Body of pancreas (tissue), 4 donors: ENCODE measurements at regions not wholly inside any gene's neighbourhood (a gene's known extent, or its start where the extent isn't known, plus 50 kb on each side); places are given as distances from the start of the nearest gene placed in this dataset.

Experiments used
- ATAC-seq: fragments of 150-250 bp; one replicate; pipeline ENCODE4 v1.9.1; 2016
- DNase-seq, 4 donors: peaks; one replicate each; pipeline ENCODE4 v3.0.0-alpha.2; 2019
- H3K27ac ChIP-seq, 4 donors: fragments of 200-600 bp; sonication (generic); 1 replicate in 3 of 4; 2 replicates in 1 of 4; pipeline versions ENCODE4 v1.5.1 to v1.6.1; 2016 to 2019; ENCODE audit warnings: mild to moderate bottlenecking in 1 of 4, mixed read lengths in 1 of 4, moderate library complexity in 1 of 4
- H3K27me3 ChIP-seq, 2 donors: fragments of 200-600 bp; sonication (generic); one replicate each; pipeline ENCODE4 v1.6.0; 2016; ENCODE audit warnings: mild to moderate bottlenecking in 1 of 2
- H3K36me3 ChIP-seq, 2 donors: fragments of 200-600 bp; sonication (generic); replicated peaks in 1 of 2; 2 replicates each; pipeline ENCODE4 v1.5.1; 2016; ENCODE audit warnings: low read depth in 2 of 2; ENCODE audit not compliant: insufficient read depth in 1 of 2
- H3K4me1 ChIP-seq: fragments of 200-600 bp; sonication (generic); one replicate; pipeline ENCODE4 v1.6.0; 2016
- H3K4me3 ChIP-seq, 2 donors: fragments of 200-600 bp; sonication (generic); 1 replicate in 1 of 2; 2 replicates in 1 of 2; pipeline ENCODE4 v1.5.1; 2016 to 2019
- H3K9me3 ChIP-seq, 3 donors: fragments of 200-600 bp; sonication (generic); 1 replicate in 2 of 3; 2 replicates in 1 of 3; pipeline ENCODE4 v1.5.1; 2016
- POLR2A ChIP-seq, 3 donors: fragments of 450-650 bp; IDR thresholded peaks; one replicate each; pipeline ENCODE4 v1.6.1; 2016; ENCODE audit warnings: antibody characterized with exemption in 3 of 3, mild to moderate bottlenecking in 2 of 3
- WGBS, 2 donors: methylation state at CpG; one replicate each; pipeline ENCODE4 v1.1.5; 2017; 5-methylcytosine and 5-hydroxymethylcytosine counted together
- intact Hi-C: fragments of 100-400 bp; cut with DNase I; formaldehyde crosslinking; loops from one replicate; pipeline ENCODE4 v1.15.1; 2023
- TF ChIP-seq, protein P1 (sequence below), 7 experiments: fragments of 450-650 bp in 4 of 7; fragments of 200-600 bp in 3 of 7; sonication (generic) in 3 of 7; IDR thresholded peaks; one replicate each; pipeline ENCODE4 v1.5.1; 2016 to 2019; ENCODE audit warnings: antibody characterized with exemption in 7 of 7

DNA sequence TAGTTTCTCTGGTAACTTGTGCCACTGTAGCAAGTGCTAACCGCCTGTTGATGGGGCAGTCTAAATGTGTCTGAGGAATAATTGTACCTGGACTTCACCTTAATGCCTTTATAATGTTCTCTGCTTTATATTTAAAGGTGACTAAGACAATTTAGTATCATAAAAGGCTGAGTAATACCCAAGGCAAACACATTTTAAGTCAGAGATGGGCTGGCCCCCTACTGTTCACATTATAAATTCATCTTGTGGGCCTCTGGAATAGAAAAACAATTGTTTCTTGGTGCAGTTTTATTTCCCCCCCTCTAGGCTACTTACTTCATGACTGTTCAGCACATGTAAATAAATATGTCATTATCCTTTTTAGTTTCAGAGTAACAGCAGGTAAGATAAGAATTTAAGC lies 559.3 kb upstream of the PIK3C3 start:
- Histone ChIP-seq H3K27me3 (no peaks in the 10 kb centered on the region), H3K36me3 (no peaks in the 10 kb centered on the region), H3K4me3 (no peak overlapping the region), H3K4me1 (peaks cover 5% of the 10 kb centered on the region), H3K9me3 (no peaks in the 10 kb centered on the region), H3K27ac (no peak overlapping the region)
- no peak for ATAC-seq
- TF ChIP-seq, protein P1, sequence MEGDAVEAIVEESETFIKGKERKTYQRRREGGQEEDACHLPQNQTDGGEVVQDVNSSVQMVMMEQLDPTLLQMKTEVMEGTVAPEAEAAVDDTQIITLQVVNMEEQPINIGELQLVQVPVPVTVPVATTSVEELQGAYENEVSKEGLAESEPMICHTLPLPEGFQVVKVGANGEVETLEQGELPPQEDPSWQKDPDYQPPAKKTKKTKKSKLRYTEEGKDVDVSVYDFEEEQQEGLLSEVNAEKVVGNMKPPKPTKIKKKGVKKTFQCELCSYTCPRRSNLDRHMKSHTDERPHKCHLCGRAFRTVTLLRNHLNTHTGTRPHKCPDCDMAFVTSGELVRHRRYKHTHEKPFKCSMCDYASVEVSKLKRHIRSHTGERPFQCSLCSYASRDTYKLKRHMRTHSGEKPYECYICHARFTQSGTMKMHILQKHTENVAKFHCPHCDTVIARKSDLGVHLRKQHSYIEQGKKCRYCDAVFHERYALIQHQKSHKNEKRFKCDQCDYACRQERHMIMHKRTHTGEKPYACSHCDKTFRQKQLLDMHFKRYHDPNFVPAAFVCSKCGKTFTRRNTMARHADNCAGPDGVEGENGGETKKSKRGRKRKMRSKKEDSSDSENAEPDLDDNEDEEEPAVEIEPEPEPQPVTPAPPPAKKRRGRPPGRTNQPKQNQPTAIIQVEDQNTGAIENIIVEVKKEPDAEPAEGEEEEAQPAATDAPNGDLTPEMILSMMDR (IDR thresholded peaks at IDR 0.05) = no peak
- TF ChIP-seq POLR2A (IDR thresholded peaks at IDR 0.05) = no peak
- intact Hi-C loops = no loop called here
- WGBS, 2 donors = 69 to 84% methylated on average over 1 of the region's 1 CpG
- no peak for DNase-seq

DNA sequence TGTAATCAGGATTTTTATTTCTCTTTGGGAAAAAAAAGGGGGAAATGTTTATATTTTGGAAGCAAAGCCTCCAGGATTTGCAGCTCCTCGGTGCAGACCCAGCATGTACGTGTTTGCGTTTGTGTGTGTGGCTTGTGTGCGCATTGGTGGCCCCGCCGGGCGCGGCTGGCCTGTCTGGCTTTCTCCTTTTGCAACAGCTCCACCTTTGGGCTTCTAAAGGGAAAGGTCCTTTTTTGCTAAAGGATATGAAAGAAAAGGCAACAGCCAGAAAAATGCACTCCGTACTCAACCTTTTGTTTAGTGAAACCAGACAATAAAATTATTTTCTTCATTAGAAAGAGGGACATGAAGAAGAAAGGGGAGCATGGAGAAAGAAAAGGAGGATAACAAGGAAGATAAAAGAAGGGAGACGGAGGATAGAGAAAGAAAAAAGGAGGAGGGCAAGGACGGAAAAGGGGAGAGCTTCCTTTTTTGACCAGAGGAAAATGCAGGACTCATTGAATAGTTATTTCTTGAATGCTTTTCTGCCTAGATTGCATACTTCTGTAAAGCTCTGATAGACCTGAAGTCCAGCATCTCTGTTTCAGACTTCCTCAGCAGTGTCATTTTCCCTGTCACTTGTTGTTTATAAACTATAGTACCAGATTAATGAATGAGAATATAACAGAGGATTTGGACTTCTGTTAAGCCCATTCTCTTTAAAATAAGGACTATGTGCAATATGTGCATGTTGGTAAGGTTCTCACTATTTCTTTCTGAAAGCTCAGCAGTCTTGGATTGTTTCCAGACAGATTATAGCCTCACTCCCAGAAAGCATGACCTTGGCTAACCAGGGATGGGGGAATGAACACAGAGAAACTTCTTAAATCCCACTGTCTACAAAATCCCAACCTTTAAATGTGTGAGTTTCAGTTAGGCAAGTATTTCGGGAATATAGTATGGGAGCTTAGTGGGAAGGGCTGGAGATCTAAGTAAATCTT lies 563.1 kb upstream of the PIK3C3 start:
- H3K27me3 ChIP-seq = no peaks in the 10 kb centered on the region
- no peaks in the 10 kb centered on the region for H3K36me3 ChIP-seq
- ATAC-seq = peak; percentile 47
- H3K9me3 ChIP-seq = no peaks in the 10 kb centered on the region
- no peak overlapping the region for H3K4me3 ChIP-seq
- no peak overlapping the region for H3K27ac ChIP-seq
- peaks cover 5% of the 10 kb centered on the region for H3K4me1 ChIP-seq
- TF ChIP-seq POLR2A (IDR thresholded peaks at IDR 0.05) = no peak
- TF ChIP-seq, protein P1 (IDR thresholded peaks at IDR 0.05) = peak in 6 of 7 experiments; percentile 9 to 56 (median 42)
- DNase-seq = peak; percentile 14 to 48 (median 24)
- 4 to 7% methylated on average over 12 of the region's 12 CpGs for WGBS, 2 donors
- intact Hi-C loops = no loop called here

DNA sequence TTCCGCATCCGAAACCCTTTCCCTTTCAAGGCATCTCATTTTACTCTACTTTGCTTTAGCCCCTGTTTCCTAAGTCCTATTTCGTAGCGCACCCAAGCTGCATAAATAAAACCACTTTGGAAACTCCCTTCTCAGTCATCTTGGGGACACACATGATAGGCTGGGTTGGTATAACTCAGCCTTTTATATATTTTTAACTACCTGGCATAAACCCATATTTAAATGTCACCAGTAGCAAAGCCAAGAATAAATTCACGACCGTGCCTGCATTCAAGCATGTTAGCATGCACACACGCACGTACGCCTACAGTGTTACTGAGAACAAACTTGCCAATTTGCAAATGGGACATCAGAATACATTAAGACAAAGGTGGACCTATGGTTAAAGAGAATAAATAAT lies 564.7 kb upstream of the PIK3C3 start:
- H3K27ac ChIP-seq = no peak overlapping the region
- H3K4me3 ChIP-seq = no peak overlapping the region
- TF ChIP-seq, protein P1 (IDR thresholded peaks at IDR 0.05) = no peak
- TF ChIP-seq POLR2A (IDR thresholded peaks at IDR 0.05) = no peak
- intact Hi-C loops = no loop called here
- peaks cover 5% of the 10 kb centered on the region for H3K4me1 ChIP-seq
- no peaks in the 10 kb centered on the region for H3K36me3 ChIP-seq
- H3K9me3 ChIP-seq = no peaks in the 10 kb centered on the region
- 45 to 57% methylated on average over 9 of the region's 9 CpGs for WGBS, 2 donors
- no peaks in the 10 kb centered on the region for H3K27me3 ChIP-seq
- no peak for DNase-seq
- no peak for ATAC-seq

DNA sequence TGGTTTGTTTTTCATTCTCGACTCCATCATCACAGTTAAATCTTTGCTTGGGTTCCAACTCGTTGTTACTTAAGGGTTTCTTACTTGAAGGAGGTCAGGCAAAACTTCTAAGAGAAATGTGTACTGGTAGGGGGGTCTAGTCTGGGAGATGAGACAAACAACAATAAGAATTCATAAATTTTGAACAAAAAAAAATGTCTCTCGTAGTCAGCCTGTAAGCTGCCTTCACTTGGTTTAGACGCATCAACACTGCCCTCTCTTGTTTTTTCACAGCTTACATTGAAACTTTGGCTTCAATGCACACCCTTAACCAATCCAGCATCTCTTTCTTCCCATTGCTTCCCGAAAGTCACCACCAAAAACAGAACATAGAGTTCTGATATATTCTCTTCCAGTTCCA lies 576.4 kb upstream of the PIK3C3 start:
- H3K4me1 ChIP-seq = no peaks in the 10 kb centered on the region
- DNase-seq (no peak), ATAC-seq (no peak)
- H3K36me3 ChIP-seq = no peaks in the 10 kb centered on the region
- intact Hi-C loops = loop anchor here (10.0 kb wide), 1 partner anchor 56 kb away; no protein-coding TSS in a partner anchor
- WGBS, 2 donors = 18 to 22% methylated on average over 5 of the region's 5 CpGs
- no peak overlapping the region for H3K4me3 ChIP-seq
- no peaks in the 10 kb centered on the region for H3K27me3 ChIP-seq
- no peak for TF ChIP-seq POLR2A (IDR thresholded peaks at IDR 0.05)
- TF ChIP-seq, protein P1 (IDR thresholded peaks at IDR 0.05) = no peak
- no peaks in the 10 kb centered on the region for H3K9me3 ChIP-seq
- H3K27ac ChIP-seq = no peak overlapping the region
